A549 (cell line): ENCODE measurements at regions not wholly inside any gene's neighbourhood (a gene's known extent, or its start where the extent isn't known, plus 50 kb on each side); places are given as distances from the start of the nearest gene placed in this dataset.

Experiments
- ATAC-seq, 2 experiments: fragments of 200-7000 bp in 1 of 2; fragments of >200 bp in 1 of 2; cut with Nextera tagmentation in 1 of 2; cut with Tn5 transposase in 1 of 2; 3 replicates each; pipeline versions ENCODE4 v1.8.0 to v1.9.1; 2018 to 2020; ENCODE audit warnings: mild to moderate bottlenecking in 1 of 2, moderate library complexity in 1 of 2
- CTCF ChIA-PET: fragments of 300-600 bp; sonication (Branson Sonifier 250); formaldehyde crosslinking; extraction: SDS; loops from one replicate; lab custom pipeline; 2021; ENCODE audit warnings: antibody characterized with exemption, inconsistent platforms; lab: Yijun Ruan, JAX
- POLR2A ChIA-PET: fragments of 350-600 bp; formaldehyde crosslinking; extraction: SDS; loops from one replicate; lab custom pipeline; 2021; ENCODE audit warnings: antibody characterized with exemption, inconsistent platforms; lab: Yijun Ruan, JAX
- DNase-seq, 2 experiments: peaks; one replicate each; pipeline versions ENCODE4 v3.0.0 to v3.0.0-alpha.2; 2011 to 2016; ENCODE audit warnings: low read depth in 1 of 2, low spot score in 1 of 2
- FAIRE-seq: peaks from 2 replicates; lab custom pipeline; 2011; peaks lifted over from hg19 to GRCh38; lab: Jason Lieb, UNC
- H3K27ac ChIP-seq, 2 experiments: fragments of >200 bp; sonication (Bioruptor Twin); formaldehyde crosslinking; 3 replicates each; pipeline ENCODE4 v1.5.1; 2016 to 2017
- H3K4me1 ChIP-seq: fragments of >200 bp; sonication (Bioruptor Twin); formaldehyde crosslinking; 3 replicates; pipeline ENCODE4 v1.6.1; 2016
- H3K4me2 ChIP-seq: fragments of >200 bp; sonication (Bioruptor Twin); formaldehyde crosslinking; 3 replicates; pipeline ENCODE4 v1.6.1; 2016
- H3K4me3 ChIP-seq: fragments of >200 bp; sonication (Bioruptor Twin); formaldehyde crosslinking; 3 replicates; pipeline ENCODE4 v1.5.1; 2016
- H3K9me3 ChIP-seq: fragments of >200 bp; sonication (Bioruptor Twin); formaldehyde crosslinking; 3 replicates; pipeline ENCODE4 v1.6.1; 2016
- BHLHE40 ChIP-seq: IDR thresholded peaks from 2 replicates; pipeline ENCODE4 v1.6.1; 2012; ENCODE audit warnings: low read depth, low read length, inconsistent platforms
- CBX8 ChIP-seq: fragments of 200-600 bp; sonication (generic); IDR thresholded peaks from 2 replicates; pipeline ENCODE4 v1.6.1; 2016
- CHD2 ChIP-seq: fragments of 150-350 bp; IDR thresholded peaks from 2 replicates; pipeline ENCODE4 v1.6.1; 2014; ENCODE audit warnings: low read length; ENCODE audit not compliant: partially characterized antibody
- CHD4 ChIP-seq: fragments of 200-600 bp; sonication (generic); IDR thresholded peaks from 2 replicates; pipeline ENCODE4 v1.6.1; 2016; ENCODE audit warnings: antibody characterized with exemption, mild to moderate bottlenecking, borderline replicate concordance
- EHMT2 ChIP-seq: fragments of 200-600 bp; sonication (generic); IDR thresholded peaks from 2 replicates; pipeline ENCODE4 v1.6.1; 2016; ENCODE audit warnings: antibody characterized with exemption, low read depth, mild to moderate bottlenecking, moderate library complexity
- EP300 ChIP-seq, 2 experiments: fragments of >200 bp; sonication (Bioruptor Twin); formaldehyde crosslinking; IDR thresholded peaks; 2 replicates in 1 of 2; 3 replicates in 1 of 2; pipeline ENCODE4 v1.6.1; 2016 to 2017
- FOSB ChIP-seq: fragments of 250-450 bp; sonication (Bioruptor Pico); IDR thresholded peaks from 2 replicates; pipeline ENCODE4 v1.5.0; 2020; ENCODE audit warnings: mild to moderate bottlenecking, moderate library complexity
- FOXS1 ChIP-seq: fragments of 250-450 bp; sonication (Bioruptor Pico); IDR thresholded peaks from 2 replicates; pipeline ENCODE4 v1.5.0; 2020; ENCODE audit warnings: mild to moderate bottlenecking, moderate library complexity
- HOXA7 ChIP-seq: fragments of 250-450 bp; sonication (Bioruptor Pico); IDR thresholded peaks from 2 replicates; pipeline ENCODE4 v1.5.0; 2020; ENCODE audit warnings: mild to moderate bottlenecking, moderate library complexity
- KDM1A ChIP-seq: fragments of 200-600 bp; sonication (generic); IDR thresholded peaks from 2 replicates; pipeline ENCODE4 v1.6.1; 2016; ENCODE audit warnings: low read depth, mild to moderate bottlenecking
- KDM5A ChIP-seq: fragments of 200-600 bp; sonication (generic); IDR thresholded peaks from 2 replicates; pipeline ENCODE4 v1.6.1; 2016; ENCODE audit warnings: antibody characterized with exemption, mild to moderate bottlenecking
- MAFK ChIP-seq: fragments of 450-650 bp; IDR thresholded peaks from 2 replicates; pipeline ENCODE4 v1.6.1; 2014; ENCODE audit not compliant: partially characterized antibody
- MAZ ChIP-seq: fragments of 150-350 bp; IDR thresholded peaks from 2 replicates; pipeline ENCODE4 v1.6.1; 2014; ENCODE audit warnings: antibody characterized with exemption, low read depth, low read length, borderline replicate concordance
- MYC ChIP-seq: IDR thresholded peaks from 2 replicates; pipeline ENCODE4 v1.6.1; 2012; ENCODE audit warnings: mild to moderate bottlenecking, inconsistent platforms, low read length, improper control_type of control experiment, borderline replicate concordance
- NFE2L2 ChIP-seq: fragments of 150-350 bp; conservative IDR thresholded peaks from 2 replicates; pipeline ENCODE4 v1.6.1; 2014; ENCODE audit warnings: low read length
- PHF8 ChIP-seq: fragments of 200-600 bp; sonication (generic); IDR thresholded peaks from 2 replicates; pipeline ENCODE4 v1.6.1; 2016; ENCODE audit warnings: low read depth, mild to moderate bottlenecking, antibody characterized with exemption, moderate library complexity, borderline replicate concordance
- SMC3 ChIP-seq: fragments of >200 bp; sonication (Bioruptor Twin); formaldehyde crosslinking; IDR thresholded peaks from 3 replicates; pipeline ENCODE4 v1.6.1; 2018; ENCODE audit warnings: inconsistent platforms
- TP53 ChIP-seq: fragments of 250-450 bp; sonication (Bioruptor Pico); IDR thresholded peaks from 2 replicates; pipeline ENCODE4 v1.5.0; 2021; ENCODE audit warnings: mild to moderate bottlenecking, moderate library complexity
- ZFP36 ChIP-seq: fragments of 450-650 bp; IDR thresholded peaks from 2 replicates; pipeline ENCODE4 v1.6.1; 2014; ENCODE audit warnings: borderline replicate concordance; ENCODE audit not compliant: partially characterized antibody
- WGBS: methylation state at CpG from one replicate; pipeline ENCODE4 v1.1.6; 2017; ENCODE audit errors: missing lambda C conversion rate; 5-methylcytosine and 5-hydroxymethylcytosine counted together
- TF ChIP-seq, protein P1 (sequence below): fragments of 200-600 bp; sonication (generic); IDR thresholded peaks from 2 replicates; pipeline ENCODE4 v1.6.1; 2016; ENCODE audit warnings: antibody characterized with exemption, mild to moderate bottlenecking, moderate library complexity
- TF ChIP-seq, protein P2 (sequence below): IDR thresholded peaks from 2 replicates; pipeline ENCODE4 v1.6.1; 2012
- TF ChIP-seq, protein P3 (sequence below): fragments of 450-650 bp; IDR thresholded peaks from 2 replicates; pipeline ENCODE4 v1.6.1; 2014; ENCODE audit warnings: antibody characterized with exemption

DNA sequence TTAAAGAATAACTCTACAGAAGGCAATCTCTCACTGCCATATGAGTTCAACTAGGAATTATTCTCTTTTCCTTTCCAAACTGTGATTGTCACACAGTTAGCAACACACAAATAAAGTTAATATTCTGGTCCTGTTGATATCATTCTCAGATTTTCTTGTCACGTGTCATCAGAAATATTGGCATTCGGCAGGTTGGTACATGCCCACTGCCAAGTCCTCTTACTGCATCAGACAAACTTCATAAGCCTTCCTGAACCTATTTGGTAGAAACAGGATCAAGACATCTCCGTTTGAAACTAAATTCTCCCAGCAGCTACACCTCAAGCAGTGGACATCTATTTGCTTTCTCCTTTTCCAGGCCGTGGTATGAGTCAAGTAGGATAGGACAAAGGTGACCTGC is 177.9 kb upstream of the SOX2 start:
- DNase-seq (no peak), FAIRE-seq (no peak), ATAC-seq (no peak)
- ChIA-PET CTCF (no interaction called here), POLR2A (no interaction called here)
- H3K27ac ChIP-seq: no peak overlapping the region
- no peak overlapping the region for H3K4me2 ChIP-seq
- no peaks in the 10 kb centered on the region for H3K9me3 ChIP-seq
- 32% methylated on average over 4 of the region's 4 CpGs for WGBS
- no peaks in the 10 kb centered on the region for H3K4me1 ChIP-seq
- TF ChIP-seq SMC3: no peak
- TF ChIP-seq NFE2L2: no peak
- TF ChIP-seq CBX8: no peak
- TF ChIP-seq MAZ: no peak
- TF ChIP-seq EP300 (IDR thresholded peaks at IDR 0.05): no peak
- TF ChIP-seq FOSB: no peak
- TF ChIP-seq KDM5A: no peak
- TF ChIP-seq CHD4: no peak
- TF ChIP-seq HOXA7 (CRISPR knock-in tag): no peak
- TF ChIP-seq, protein P1, sequence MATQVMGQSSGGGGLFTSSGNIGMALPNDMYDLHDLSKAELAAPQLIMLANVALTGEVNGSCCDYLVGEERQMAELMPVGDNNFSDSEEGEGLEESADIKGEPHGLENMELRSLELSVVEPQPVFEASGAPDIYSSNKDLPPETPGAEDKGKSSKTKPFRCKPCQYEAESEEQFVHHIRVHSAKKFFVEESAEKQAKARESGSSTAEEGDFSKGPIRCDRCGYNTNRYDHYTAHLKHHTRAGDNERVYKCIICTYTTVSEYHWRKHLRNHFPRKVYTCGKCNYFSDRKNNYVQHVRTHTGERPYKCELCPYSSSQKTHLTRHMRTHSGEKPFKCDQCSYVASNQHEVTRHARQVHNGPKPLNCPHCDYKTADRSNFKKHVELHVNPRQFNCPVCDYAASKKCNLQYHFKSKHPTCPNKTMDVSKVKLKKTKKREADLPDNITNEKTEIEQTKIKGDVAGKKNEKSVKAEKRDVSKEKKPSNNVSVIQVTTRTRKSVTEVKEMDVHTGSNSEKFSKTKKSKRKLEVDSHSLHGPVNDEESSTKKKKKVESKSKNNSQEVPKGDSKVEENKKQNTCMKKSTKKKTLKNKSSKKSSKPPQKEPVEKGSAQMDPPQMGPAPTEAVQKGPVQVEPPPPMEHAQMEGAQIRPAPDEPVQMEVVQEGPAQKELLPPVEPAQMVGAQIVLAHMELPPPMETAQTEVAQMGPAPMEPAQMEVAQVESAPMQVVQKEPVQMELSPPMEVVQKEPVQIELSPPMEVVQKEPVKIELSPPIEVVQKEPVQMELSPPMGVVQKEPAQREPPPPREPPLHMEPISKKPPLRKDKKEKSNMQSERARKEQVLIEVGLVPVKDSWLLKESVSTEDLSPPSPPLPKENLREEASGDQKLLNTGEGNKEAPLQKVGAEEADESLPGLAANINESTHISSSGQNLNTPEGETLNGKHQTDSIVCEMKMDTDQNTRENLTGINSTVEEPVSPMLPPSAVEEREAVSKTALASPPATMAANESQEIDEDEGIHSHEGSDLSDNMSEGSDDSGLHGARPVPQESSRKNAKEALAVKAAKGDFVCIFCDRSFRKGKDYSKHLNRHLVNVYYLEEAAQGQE: no peak
- no peak overlapping the region for H3K4me3 ChIP-seq

GRCh38 chr3:181530584-181530983 is 181.1 kb upstream of the SOX2 start:
- POLR2A ChIA-PET: no interaction called here
- Histone ChIP-seq H3K4me3 (no peak overlapping the region), H3K9me3 (no peaks in the 10 kb centered on the region), H3K4me1 (no peaks in the 10 kb centered on the region), H3K4me2 (no peak overlapping the region), H3K27ac (no peak overlapping the region)
- ATAC-seq (no peak), DNase-seq (no peak), FAIRE-seq (no peak)
- TF ChIP-seq KDM1A: no peak
- no peak for TF ChIP-seq CHD4
- no peak for TF ChIP-seq KDM5A
- TF ChIP-seq, protein P2, sequence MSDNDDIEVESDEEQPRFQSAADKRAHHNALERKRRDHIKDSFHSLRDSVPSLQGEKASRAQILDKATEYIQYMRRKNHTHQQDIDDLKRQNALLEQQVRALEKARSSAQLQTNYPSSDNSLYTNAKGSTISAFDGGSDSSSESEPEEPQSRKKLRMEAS: no peak
- TF ChIP-seq MAFK: no peak
- TF ChIP-seq FOXS1 (CRISPR knock-in tag): no peak
- TF ChIP-seq EP300 (IDR thresholded peaks at IDR 0.05): no peak
- TF ChIP-seq MYC: no peak
- no peak for TF ChIP-seq ZFP36
- TF ChIP-seq, protein P3, sequence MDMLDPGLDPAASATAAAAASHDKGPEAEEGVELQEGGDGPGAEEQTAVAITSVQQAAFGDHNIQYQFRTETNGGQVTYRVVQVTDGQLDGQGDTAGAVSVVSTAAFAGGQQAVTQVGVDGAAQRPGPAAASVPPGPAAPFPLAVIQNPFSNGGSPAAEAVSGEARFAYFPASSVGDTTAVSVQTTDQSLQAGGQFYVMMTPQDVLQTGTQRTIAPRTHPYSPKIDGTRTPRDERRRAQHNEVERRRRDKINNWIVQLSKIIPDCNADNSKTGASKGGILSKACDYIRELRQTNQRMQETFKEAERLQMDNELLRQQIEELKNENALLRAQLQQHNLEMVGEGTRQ: no peak
- TF ChIP-seq BHLHE40: no peak
- CTCF ChIA-PET: no interaction called here

- FAIRE-seq (no peak), ATAC-seq (no peak)
- 75% methylated on average over 2 of the region's 2 CpGs for WGBS
Measured at GRCh38 chr3:181521831-181522230, 189.9 kb upstream of the SOX2 start.

More at GRCh38 chr3:181521831-181522230, 189.9 kb upstream of the SOX2 start:
- DNase-seq: no peak
- Histone ChIP-seq H3K4me3 (no peak overlapping the region), H3K4me2 (no peak overlapping the region), H3K27ac (no peak overlapping the region)
- CTCF ChIA-PET: no interaction called here
- TF ChIP-seq TP53 (CRISPR knock-in tag) (no peak), NFE2L2 (no peak), CHD2 (no peak), SMC3 (no peak), HOXA7 (CRISPR knock-in tag) (no peak), ZFP36 (no peak), PHF8 (no peak), EHMT2 (no peak)
- TF ChIP-seq, protein P3: no peak
- TF ChIP-seq, all 56 proteins: peak for 0
- Histone ChIP-seq H3K4me1 (no peaks in the 10 kb centered on the region), H3K9me3 (no peaks in the 10 kb centered on the region)
- POLR2A ChIA-PET: no interaction called here
